HepG2 (cell line): ENCODE measurements at regions not wholly inside any gene's neighbourhood (a gene's known extent, or its start where the extent isn't known, plus 50 kb on each side); places are given as distances from the start of the nearest gene placed in this dataset.

Source experiments
- CBFB ChIP-seq: sonication (generic); formaldehyde crosslinking; IDR thresholded peaks from 2 replicates; pipeline ENCODE4 v1.4.0; 2020; ENCODE audit warnings: missing genetic modification reagents
- CTCF ChIP-seq: sonication (generic); formaldehyde crosslinking; IDR thresholded peaks from 2 replicates; pipeline ENCODE4 v1.5.0; 2020; ENCODE audit warnings: mild to moderate bottlenecking, missing genetic modification reagents, moderate library complexity
- MAZ ChIP-seq, 2 experiments: sonication (generic) in 1 of 2; formaldehyde crosslinking in 1 of 2; IDR thresholded peaks; 2 replicates each; pipeline versions ENCODE4 v1.5.0 to v1.6.1; 2012 to 2020; ENCODE audit warnings: low read depth in 2 of 2, mild to moderate bottlenecking in 2 of 2, borderline replicate concordance in 1 of 2, improper control_type of control experiment in 1 of 2, low read length in 1 of 2, missing genetic modification reagents in 1 of 2, moderate library complexity in 1 of 2
- ZBTB7A ChIP-seq: sonication (generic); formaldehyde crosslinking; IDR thresholded peaks from 2 replicates; pipeline ENCODE4 v1.8.0; 2022; ENCODE audit warnings: mild to moderate bottlenecking, missing genetic modification reagents
- ZNF644 ChIP-seq: IDR thresholded peaks from 2 replicates; pipeline ENCODE4 v1.6.1; 2016; ENCODE audit warnings: low read depth
- ZNF704 ChIP-seq: sonication (generic); formaldehyde crosslinking; IDR thresholded peaks from 2 replicates; pipeline ENCODE4 v1.8.1; 2023; ENCODE audit warnings: mild to moderate bottlenecking, inconsistent platforms, moderate library complexity, missing genetic modification reagents, borderline replicate concordance
- ZNF792 ChIP-seq: IDR thresholded peaks from 2 replicates; pipeline ENCODE4 v1.6.1; 2016

- TF ChIP-seq CBFB (no peak), ZNF704 (CRISPR knock-in tag) (no peak), ZNF644 (CRISPR knock-in tag) (no peak), ZNF792 (CRISPR knock-in tag) (no peak), ZBTB7A (CRISPR knock-in tag) (no peak), CTCF (no peak), MAZ (IDR thresholded peaks at IDR 0.05; ENCODE audit: borderline replicate concordance, low read depth, low read length) (no peak), MAZ (CRISPR knock-in tag; IDR thresholded peaks at IDR 0.05; ENCODE audit: low read depth) (no peak)
Observed at GRCh38 chr11:131297441-131297840, 73.0 kb upstream of the NTM start.
